Hepatocyte (in vitro differentiated cells): ENCODE measurements at regions not wholly inside any gene's neighbourhood (a gene's known extent, or its start where the extent isn't known, plus 50 kb on each side); places are given as distances from the start of the nearest gene placed in this dataset.
A peak's percentile ranks its signal among the peaks of the same experiment; 100 is the strongest.

Experiments
- DNase-seq: peaks from one replicate; pipeline ENCODE4 v3.0.0-alpha.2; 2016; ENCODE audit warnings: low spot score
- H2AFZ ChIP-seq: fragments of 200-600 bp; sonication (generic); 2 replicates; pipeline ENCODE4 v1.6.0; 2016; ENCODE audit warnings: antibody characterized with exemption, mild to moderate bottlenecking
- H3K27ac ChIP-seq: fragments of 200-600 bp; sonication (generic); 2 replicates; pipeline ENCODE4 v1.5.1; 2016; ENCODE audit warnings: mild to moderate bottlenecking
- H3K27me3 ChIP-seq: fragments of 200-600 bp; sonication (generic); 2 replicates; pipeline ENCODE4 v1.6.1; 2016
- H3K36me3 ChIP-seq: fragments of 200-600 bp; sonication (generic); replicated peaks from 2 replicates; pipeline ENCODE4 v1.5.1; 2016; ENCODE audit warnings: low read depth; ENCODE audit not compliant: insufficient read depth
- H3K4me1 ChIP-seq: fragments of 200-600 bp; sonication (generic); 2 replicates; pipeline ENCODE4 v1.5.1; 2016; ENCODE audit warnings: mild to moderate bottlenecking, moderate library complexity; ENCODE audit not compliant: insufficient read depth
- H3K4me2 ChIP-seq: fragments of 200-600 bp; sonication (generic); 2 replicates; pipeline ENCODE4 v1.6.0; 2016
- H3K4me3 ChIP-seq: fragments of 200-600 bp; sonication (generic); 2 replicates; pipeline ENCODE4 v1.5.1; 2016; ENCODE audit warnings: mild to moderate bottlenecking
- H3K79me2 ChIP-seq: fragments of 200-600 bp; sonication (generic); 2 replicates; pipeline ENCODE4 v1.6.0; 2017; ENCODE audit warnings: mild to moderate bottlenecking
- H3K9me2 ChIP-seq: fragments of 200-600 bp; sonication (generic); replicated peaks from 2 replicates; pipeline ENCODE4 v1.6.0; 2017; ENCODE audit warnings: mild to moderate bottlenecking; ENCODE audit not compliant: insufficient read depth
- H3K9me3 ChIP-seq: fragments of 200-600 bp; sonication (generic); 2 replicates; pipeline ENCODE4 v1.5.1; 2016; ENCODE audit warnings: low read depth, mild to moderate bottlenecking
- H4K20me1 ChIP-seq: fragments of 200-600 bp; sonication (generic); 2 replicates; pipeline ENCODE4 v1.6.0; 2016; ENCODE audit warnings: mild to moderate bottlenecking; ENCODE audit not compliant: insufficient read depth, poor library complexity, severe bottlenecking
- CTCF ChIP-seq: fragments of 200-600 bp; sonication (generic); IDR thresholded peaks from 2 replicates; pipeline ENCODE4 v1.5.1; 2016; ENCODE audit warnings: antibody characterized with exemption, mild to moderate bottlenecking; ENCODE audit not compliant: poor library complexity
- EZH2 ChIP-seq: fragments of 200-600 bp; sonication (generic); IDR thresholded peaks from 2 replicates; pipeline ENCODE4 v1.6.1; 2016; ENCODE audit warnings: antibody characterized with exemption, mild to moderate bottlenecking, borderline replicate concordance
- EZH2phosphoT487 ChIP-seq: fragments of 200-600 bp; sonication (generic); IDR thresholded peaks from one replicate; pipeline ENCODE4 v1.6.1; 2018; ENCODE audit warnings: antibody characterized with exemption, mild to moderate bottlenecking, low read depth, moderate library complexity; ENCODE audit not compliant: unreplicated experiment, severe bottlenecking
- WGBS: methylation state at CpG from one replicate; pipeline ENCODE4 v1.1.6; 2016; ENCODE audit warnings: low lambda C conversion rate; ENCODE audit errors: missing lambda C conversion rate; 5-methylcytosine and 5-hydroxymethylcytosine counted together

GRCh38 chr6:169158691-169159090 lies 95.0 kb downstream of the THBS2 start:
- Histone ChIP-seq H3K27me3 (no peaks in the 10 kb centered on the region), H3K4me2 (peak overlapping the region; percentile 21), H3K4me1 (peaks cover 24% of the 10 kb centered on the region), H2AFZ (no peak overlapping the region), H3K79me2 (no peaks in the 10 kb centered on the region), H4K20me1 (no peaks in the 10 kb centered on the region), H3K36me3 (no peaks in the 10 kb centered on the region), H3K9me2 (no peaks in the 10 kb centered on the region), H3K4me3 (no peak overlapping the region), H3K27ac (peak overlapping the region; percentile 88), H3K9me3 (no peaks in the 10 kb centered on the region)
- no peak for TF ChIP-seq CTCF
- TF ChIP-seq EZH2: no peak
- no peak for TF ChIP-seq EZH2phosphoT487
- DNase-seq: no peak
- WGBS: 79% methylated on average over 10 of the region's 10 CpGs

GRCh38 chr6:169158174-169158573 lies 95.5 kb downstream of the THBS2 start:
- WGBS: 58% methylated on average over 10 of the region's 10 CpGs
- Histone ChIP-seq H4K20me1 (no peaks in the 10 kb centered on the region), H3K4me3 (no peak overlapping the region), H2AFZ (no peak overlapping the region), H3K36me3 (no peaks in the 10 kb centered on the region), H3K27me3 (no peaks in the 10 kb centered on the region), H3K9me3 (no peaks in the 10 kb centered on the region), H3K4me2 (peak overlapping the region; percentile 26), H3K9me2 (no peaks in the 10 kb centered on the region), H3K79me2 (no peaks in the 10 kb centered on the region), H3K27ac (peak overlapping the region; percentile 88), H3K4me1 (peaks cover 24% of the 10 kb centered on the region)
- DNase-seq: peak; percentile 82
- TF ChIP-seq CTCF (no peak), EZH2 (no peak), EZH2phosphoT487 (no peak)

GRCh38 chr6:169157197-169158148 lies 96.2 kb downstream of the THBS2 start:
- Histone ChIP-seq H4K20me1 (no peaks in the 10 kb centered on the region), H3K9me3 (no peaks in the 10 kb centered on the region), H3K27me3 (no peaks in the 10 kb centered on the region), H3K4me3 (no peak overlapping the region), H3K79me2 (no peaks in the 10 kb centered on the region), H3K36me3 (no peaks in the 10 kb centered on the region), H3K9me2 (no peaks in the 10 kb centered on the region), H3K27ac (peak overlapping the region; percentile 88), H2AFZ (no peak overlapping the region), H3K4me1 (peaks cover 24% of the 10 kb centered on the region), H3K4me2 (peak overlapping the region; percentile 26)
- DNase-seq: peak; percentile 43
- 74% methylated on average over 22 of the region's 22 CpGs for WGBS
- TF ChIP-seq CTCF (no peak), EZH2phosphoT487 (no peak), EZH2 (no peak)
